ENCODE measurements at regions not wholly inside any gene's neighbourhood (a gene's known extent, or its start where the extent isn't known, plus 50 kb on each side); places are given as distances from the start of the nearest gene placed in this dataset.

DNA sequence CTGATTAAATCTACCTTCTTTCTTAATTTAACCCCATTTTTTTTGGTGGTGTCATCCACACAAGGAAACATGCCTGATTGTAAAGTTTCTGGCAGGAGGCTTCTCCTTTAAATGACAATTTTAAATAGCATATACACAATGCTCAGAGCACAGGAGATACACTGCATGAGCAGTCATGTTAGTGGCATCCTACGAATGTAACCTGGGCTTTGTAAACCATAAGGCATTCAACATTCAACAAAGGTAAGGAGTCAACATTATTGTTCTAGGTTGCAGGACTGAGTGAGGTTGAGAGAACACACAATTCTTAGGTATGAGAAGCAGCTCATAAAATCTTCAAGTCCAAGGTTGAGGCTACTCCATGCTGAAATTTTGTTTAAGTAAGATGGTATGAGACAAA lies 266.6 kb upstream of the SIX2 start:
- TF ChIP-seq TOX (CRISPR knock-in tag; IDR thresholded peaks at IDR 0.05; ENCODE audit: borderline replicate concordance) (no peak), GLIS3 (CRISPR knock-in tag; IDR thresholded peaks at IDR 0.05) (no peak), ESRRG (CRISPR knock-in tag; IDR thresholded peaks at IDR 0.05) (no peak)
